GM19452 (cell line): ENCODE measurements at regions not wholly inside any gene's neighbourhood (a gene's known extent, or its start where the extent isn't known, plus 50 kb on each side); places are given as distances from the start of the nearest gene placed in this dataset.

Source experiments
- ATAC-seq: cut with Tn5 transposase; IDR thresholded peaks from one replicate; pipeline ENCODE4 v1.9.1; 2021; ENCODE audit not compliant: unreplicated experiment

GRCh38 chr2:47266939-47267710 lies 90.8 kb upstream of the CALM2 start:
- no peak for ATAC-seq

- ATAC-seq = no peak
Measured at GRCh38 chr2:47265751-47266231, 89.5 kb upstream of the CALM2 start.

- no peak for ATAC-seq
Measured at GRCh38 chr2:47265158-47265557, 88.8 kb upstream of the CALM2 start.

- ATAC-seq = no peak
Measured at GRCh38 chr2:47264686-47265085, 88.4 kb upstream of the CALM2 start.

GRCh38 chr2:47264143-47264542 lies 87.8 kb upstream of the CALM2 start:
- no peak for ATAC-seq

- no peak for ATAC-seq
Measured at GRCh38 chr2:47262657-47263056, 86.3 kb upstream of the CALM2 start.

- no peak for ATAC-seq
Measured at GRCh38 chr2:47260971-47261370, 84.7 kb upstream of the CALM2 start.

GRCh38 chr2:47259829-47260228 lies 83.5 kb upstream of the CALM2 start:
- ATAC-seq = no peak

GRCh38 chr2:47257946-47258348 lies 81.6 kb upstream of the CALM2 start:
- ATAC-seq = no peak

- ATAC-seq = no peak
Measured at GRCh38 chr2:47256416-47257087, 80.2 kb upstream of the CALM2 start.

GRCh38 chr2:47255794-47256193 lies 79.5 kb upstream of the CALM2 start:
- no peak for ATAC-seq

- ATAC-seq = no peak
Measured at GRCh38 chr2:47254464-47254863, 78.2 kb upstream of the CALM2 start.

- no peak for ATAC-seq
Measured at GRCh38 chr2:47253447-47253846, 77.1 kb upstream of the CALM2 start.

- ATAC-seq = no peak
Measured at GRCh38 chr2:47251404-47251675, 75.0 kb upstream of the CALM2 start.

GRCh38 chr2:47250586-47251403 lies 74.5 kb upstream of the CALM2 start:
- ATAC-seq = no peak

GRCh38 chr2:47249931-47250330 lies 73.6 kb upstream of the CALM2 start:
- ATAC-seq = no peak

GRCh38 chr2:47249157-47249900 lies 73.0 kb upstream of the CALM2 start:
- no peak for ATAC-seq

GRCh38 chr2:47243596-47244323 lies 67.4 kb upstream of the CALM2 start:
- no peak for ATAC-seq

- no peak for ATAC-seq
Measured at GRCh38 chr2:47241715-47242114, 65.4 kb upstream of the CALM2 start.

GRCh38 chr2:47239119-47239969 lies 63.0 kb upstream of the CALM2 start:
- ATAC-seq = no peak
